ENCODE measurements at regions not wholly inside any gene's neighbourhood (a gene's known extent, or its start where the extent isn't known, plus 50 kb on each side); places are given as distances from the start of the nearest gene placed in this dataset.

- Mint-ChIP-seq H3K36me3 (no peaks in the 10 kb centered on the region), H3K9me3 (peaks cover 9% of the 10 kb centered on the region), H3K27me3 (ENCODE audit: low read depth) (no peaks in the 10 kb centered on the region), H3K4me1 (peaks cover 12% of the 10 kb centered on the region), H3K27ac (no peak overlapping the region), H3K4me3 (no peak overlapping the region)
- TF ChIP-seq TP53 (CRISPR knock-in tag; IDR thresholded peaks at IDR 0.05): no peak
- no peak for TF ChIP-seq FOXP1 (CRISPR knock-in tag; IDR thresholded peaks at IDR 0.05; ENCODE audit: borderline replicate concordance)
- no peak for TF ChIP-seq AR (CRISPR knock-in tag; IDR thresholded peaks at IDR 0.05)
- TF ChIP-seq ATF6 (CRISPR knock-in tag; IDR thresholded peaks at IDR 0.05): no peak
- TF ChIP-seq ZNF671 (CRISPR knock-in tag; IDR thresholded peaks at IDR 0.05): no peak
- TF ChIP-seq USF2 (CRISPR knock-in tag; IDR thresholded peaks at IDR 0.05): no peak
- no peak for TF ChIP-seq ZBTB43 (CRISPR knock-in tag; IDR thresholded peaks at IDR 0.05)
- TF ChIP-seq PREB (CRISPR knock-in tag; IDR thresholded peaks at IDR 0.05; ENCODE audit: borderline replicate concordance): no peak
- TF ChIP-seq MYBL2 (CRISPR knock-in tag; IDR thresholded peaks at IDR 0.05): no peak
- no peak for TF ChIP-seq EMX1 (CRISPR knock-in tag; IDR thresholded peaks at IDR 0.05)
- TF ChIP-seq SMAD4 (CRISPR knock-in tag; IDR thresholded peaks at IDR 0.05): no peak
- no peak for TF ChIP-seq GTF2I (CRISPR knock-in tag; conservative IDR thresholded peaks at IDR 0.05)
- no peak for TF ChIP-seq PRRX2 (CRISPR knock-in tag; IDR thresholded peaks at IDR 0.05)
- no peak for TF ChIP-seq SMAD3 (CRISPR knock-in tag; IDR thresholded peaks at IDR 0.05; ENCODE audit: borderline replicate concordance)
- TF ChIP-seq ZNF317 (CRISPR knock-in tag; IDR thresholded peaks at IDR 0.05; ENCODE audit: borderline replicate concordance, low read depth): no peak
- TF ChIP-seq CBFB (CRISPR knock-in tag; IDR thresholded peaks at IDR 0.05; ENCODE audit: low read depth): no peak
- no peak for TF ChIP-seq ZNF532 (CRISPR knock-in tag; IDR thresholded peaks at IDR 0.05; ENCODE audit: borderline replicate concordance)
- ATAC-seq (no peak), DNase-seq (ENCODE audit: low spot score) (no peak)
- POLR2A ChIA-PET: no interaction called here
- CTCF ChIA-PET: no interaction called here
These were observed 104.8 kb upstream of the CYP1B1 start for GRCh38 chr2:38180754-38181153.
